ENCODE measurements at regions not wholly inside any gene's neighbourhood (a gene's known extent, or its start where the extent isn't known, plus 50 kb on each side); places are given as distances from the start of the nearest gene placed in this dataset.
A peak's percentile ranks its signal among the peaks of the same experiment; 100 is the strongest.

DNA sequence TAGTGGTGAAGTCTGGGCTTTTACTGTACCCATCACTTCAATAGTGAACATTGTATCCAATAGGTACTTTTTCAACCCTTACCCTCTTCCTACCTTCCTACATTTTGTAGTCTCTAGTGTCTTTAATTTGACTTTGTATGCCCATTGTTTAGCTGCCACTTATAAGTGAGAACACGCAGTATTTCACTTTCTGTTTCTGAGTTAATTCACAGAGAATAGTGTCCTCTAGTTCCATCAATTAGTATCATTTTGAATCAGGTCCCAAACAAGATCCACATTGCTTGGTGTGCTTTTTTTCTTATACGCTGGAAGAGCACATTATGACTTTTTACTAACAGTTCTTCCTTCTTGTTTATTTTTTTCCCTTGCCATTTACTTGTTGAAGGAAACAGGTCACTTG, 176.0 kb upstream of the WDFY3 start:
- no peak for DNase-seq (ENCODE audit: low read depth, low spot score)
- POLR2A ChIA-PET, result no interaction called here
- no peak for TF ChIP-seq CTCF (IDR thresholded peaks at IDR 0.05; ENCODE audit: low read depth, low read length)
- Histone ChIP-seq H3K27ac (ENCODE audit: low read depth, low read length) (no peak overlapping the region), H3K9me3 (ENCODE audit: control insufficient read depth, insufficient read depth, low read length) (no peaks in the 10 kb centered on the region), H3K27me3 (ENCODE audit: control insufficient read depth, insufficient read depth, low read length) (no peaks in the 10 kb centered on the region), H3K4me3 (ENCODE audit: low read depth, low read length) (no peak overlapping the region)
- CTCF ChIA-PET, result interaction anchor here (1.6 kb wide), 1 partner anchor 606 kb away, joined by 5 read pairs; no protein-coding TSS in a partner anchor

DNA sequence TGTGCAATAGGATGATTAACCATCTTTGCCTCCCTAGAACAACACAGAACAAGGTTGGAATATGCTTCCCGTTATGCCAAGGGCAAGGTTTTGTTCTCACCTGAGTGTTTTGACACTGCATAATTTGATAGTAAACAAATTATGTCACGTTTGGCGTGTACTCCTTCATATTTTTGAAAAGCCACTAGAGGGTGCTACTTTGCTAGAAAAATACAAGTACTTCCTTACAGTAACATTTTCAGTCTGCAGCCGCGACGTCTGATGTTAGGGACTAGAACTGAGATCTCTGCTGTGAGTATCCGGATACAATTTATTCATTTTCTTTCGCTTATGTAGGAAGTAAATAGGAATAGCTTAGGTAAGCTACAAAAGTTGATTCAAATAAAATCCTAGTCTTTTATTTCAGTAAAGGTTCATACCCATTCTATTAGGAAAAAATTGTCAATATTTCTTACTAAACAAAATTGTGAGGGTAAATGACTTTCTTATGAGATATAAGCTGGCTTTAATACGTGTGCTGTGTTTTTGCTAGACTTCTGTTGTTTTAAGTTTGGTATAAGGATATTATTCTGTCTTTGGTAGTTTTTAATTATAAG, 181.1 kb upstream of the WDFY3 start:
- CTCF ChIA-PET, result interaction anchor here (0.6 to 6.7 kb wide), 22 partner anchors 9 to 902 kb away, joined by 3 to 86 read pairs (median 4); no protein-coding TSS in a partner anchor
- H3K27me3 ChIP-seq (ENCODE audit: control insufficient read depth, insufficient read depth, low read length), result no peaks in the 10 kb centered on the region
- POLR2A ChIA-PET, result no interaction called here
- H3K9me3 ChIP-seq (ENCODE audit: control insufficient read depth, insufficient read depth, low read length), result no peaks in the 10 kb centered on the region
- TF ChIP-seq CTCF (IDR thresholded peaks at IDR 0.05; ENCODE audit: low read depth, low read length), result peak; percentile 70
- no peak overlapping the region for H3K27ac ChIP-seq (ENCODE audit: low read depth, low read length)
- DNase-seq (ENCODE audit: low read depth, low spot score), result peak; percentile 6
- no peak overlapping the region for H3K4me3 ChIP-seq (ENCODE audit: low read depth, low read length)

- ChIA-PET POLR2A (no interaction called here), CTCF (interaction anchor here (0.6 to 6.7 kb wide), 4 partner anchors 24 to 883 kb away, joined by 3 to 86 read pairs (median 5); no protein-coding TSS in a partner anchor)
- no peaks in the 10 kb centered on the region for H3K27me3 ChIP-seq (ENCODE audit: control insufficient read depth, insufficient read depth, low read length)
- DNase-seq (ENCODE audit: low read depth, low spot score), result no peak
- H3K9me3 ChIP-seq (ENCODE audit: control insufficient read depth, insufficient read depth, low read length), result no peaks in the 10 kb centered on the region
- H3K27ac ChIP-seq (ENCODE audit: low read depth, low read length), result no peak overlapping the region
- no peak for TF ChIP-seq CTCF (IDR thresholded peaks at IDR 0.05; ENCODE audit: low read depth, low read length)
- no peak overlapping the region for H3K4me3 ChIP-seq (ENCODE audit: low read depth, low read length)
Observed at GRCh38 chr4:85149676-85150075, 183.2 kb upstream of the WDFY3 start.

- CTCF ChIA-PET, result no interaction called here
- no peak overlapping the region for H3K4me3 ChIP-seq (ENCODE audit: low read depth, low read length)
- no peak for DNase-seq (ENCODE audit: low read depth, low spot score)
- no peak overlapping the region for H3K27ac ChIP-seq (ENCODE audit: low read depth, low read length)
- no peaks in the 10 kb centered on the region for H3K9me3 ChIP-seq (ENCODE audit: control insufficient read depth, insufficient read depth, low read length)
- TF ChIP-seq CTCF (IDR thresholded peaks at IDR 0.05; ENCODE audit: low read depth, low read length), result no peak
- H3K27me3 ChIP-seq (ENCODE audit: control insufficient read depth, insufficient read depth, low read length), result no peaks in the 10 kb centered on the region
- POLR2A ChIA-PET, result no interaction called here
Observed at GRCh38 chr4:85151371-85151770, 184.9 kb upstream of the WDFY3 start.

GRCh38 chr4:85151786-85152185, 185.3 kb upstream of the WDFY3 start:
- DNase-seq (ENCODE audit: low read depth, low spot score), result no peak
- no peaks in the 10 kb centered on the region for H3K27me3 ChIP-seq (ENCODE audit: control insufficient read depth, insufficient read depth, low read length)
- no peak for TF ChIP-seq CTCF (IDR thresholded peaks at IDR 0.05; ENCODE audit: low read depth, low read length)
- ChIA-PET CTCF (no interaction called here), POLR2A (no interaction called here)
- H3K27ac ChIP-seq (ENCODE audit: low read depth, low read length), result no peak overlapping the region
- no peak overlapping the region for H3K4me3 ChIP-seq (ENCODE audit: low read depth, low read length)
- no peaks in the 10 kb centered on the region for H3K9me3 ChIP-seq (ENCODE audit: control insufficient read depth, insufficient read depth, low read length)
